ENCODE measurements at regions not wholly inside any gene's neighbourhood (a gene's known extent, or its start where the extent isn't known, plus 50 kb on each side); places are given as distances from the start of the nearest gene placed in this dataset.

- DNase-seq (ENCODE audit: low read depth) = no peak
- no peak overlapping the region for H3K4me3 ChIP-seq (ENCODE audit: low read depth, low read length)
- TF ChIP-seq CTCF (IDR thresholded peaks at IDR 0.05; ENCODE audit: insufficient read depth, low read length) = no peak
Measured at GRCh38 chr5:116674881-116675625, 100.4 kb upstream of the SEMA6A start.

GRCh38 chr5:116673453-116673852 lies 98.8 kb upstream of the SEMA6A start:
- TF ChIP-seq CTCF (IDR thresholded peaks at IDR 0.05; ENCODE audit: insufficient read depth, low read length) = no peak
- H3K4me3 ChIP-seq (ENCODE audit: low read depth, low read length) = no peak overlapping the region
- no peak for DNase-seq (ENCODE audit: low read depth)

- TF ChIP-seq CTCF (IDR thresholded peaks at IDR 0.05; ENCODE audit: insufficient read depth, low read length) = no peak
- H3K4me3 ChIP-seq (ENCODE audit: low read depth, low read length) = no peak overlapping the region
- DNase-seq (ENCODE audit: low read depth) = no peak
Measured at GRCh38 chr5:116672203-116672602, 97.6 kb upstream of the SEMA6A start.

- TF ChIP-seq CTCF (IDR thresholded peaks at IDR 0.05; ENCODE audit: insufficient read depth, low read length) = no peak
- DNase-seq (ENCODE audit: low read depth) = no peak
- H3K4me3 ChIP-seq (ENCODE audit: low read depth, low read length) = no peak overlapping the region
Measured at GRCh38 chr5:116671211-116671736, 96.7 kb upstream of the SEMA6A start.

- no peak for DNase-seq (ENCODE audit: low read depth)
- H3K4me3 ChIP-seq (ENCODE audit: low read depth, low read length) = no peak overlapping the region
- TF ChIP-seq CTCF (IDR thresholded peaks at IDR 0.05; ENCODE audit: insufficient read depth, low read length) = no peak
Measured at GRCh38 chr5:116669261-116670031, 94.8 kb upstream of the SEMA6A start.

- no peak for TF ChIP-seq CTCF (IDR thresholded peaks at IDR 0.05; ENCODE audit: insufficient read depth, low read length)
- no peak for DNase-seq (ENCODE audit: low read depth)
- no peak overlapping the region for H3K4me3 ChIP-seq (ENCODE audit: low read depth, low read length)
Measured at GRCh38 chr5:116668390-116668789, 93.8 kb upstream of the SEMA6A start.

All from fibroblast of the aortic adventitia (primary cell).